ENCODE measurements at regions not wholly inside any gene's neighbourhood (a gene's known extent, or its start where the extent isn't known, plus 50 kb on each side); places are given as distances from the start of the nearest gene placed in this dataset.

- no peak for DNase-seq (ENCODE audit: low read depth)
- H3K4me3 ChIP-seq (ENCODE audit: control insufficient read depth, low read depth, low read length) = no peak overlapping the region
- TF ChIP-seq, protein P1, sequence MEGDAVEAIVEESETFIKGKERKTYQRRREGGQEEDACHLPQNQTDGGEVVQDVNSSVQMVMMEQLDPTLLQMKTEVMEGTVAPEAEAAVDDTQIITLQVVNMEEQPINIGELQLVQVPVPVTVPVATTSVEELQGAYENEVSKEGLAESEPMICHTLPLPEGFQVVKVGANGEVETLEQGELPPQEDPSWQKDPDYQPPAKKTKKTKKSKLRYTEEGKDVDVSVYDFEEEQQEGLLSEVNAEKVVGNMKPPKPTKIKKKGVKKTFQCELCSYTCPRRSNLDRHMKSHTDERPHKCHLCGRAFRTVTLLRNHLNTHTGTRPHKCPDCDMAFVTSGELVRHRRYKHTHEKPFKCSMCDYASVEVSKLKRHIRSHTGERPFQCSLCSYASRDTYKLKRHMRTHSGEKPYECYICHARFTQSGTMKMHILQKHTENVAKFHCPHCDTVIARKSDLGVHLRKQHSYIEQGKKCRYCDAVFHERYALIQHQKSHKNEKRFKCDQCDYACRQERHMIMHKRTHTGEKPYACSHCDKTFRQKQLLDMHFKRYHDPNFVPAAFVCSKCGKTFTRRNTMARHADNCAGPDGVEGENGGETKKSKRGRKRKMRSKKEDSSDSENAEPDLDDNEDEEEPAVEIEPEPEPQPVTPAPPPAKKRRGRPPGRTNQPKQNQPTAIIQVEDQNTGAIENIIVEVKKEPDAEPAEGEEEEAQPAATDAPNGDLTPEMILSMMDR (IDR thresholded peaks at IDR 0.05; ENCODE audit: control insufficient read depth, insufficient read depth, low read depth, low read length, missing control alignments) = no peak
These were observed 80.4 kb upstream of the SPATA13 start for GRCh38 chr13:24080134-24080533.

- DNase-seq (ENCODE audit: low read depth) = no peak
- TF ChIP-seq, protein P1 (IDR thresholded peaks at IDR 0.05; ENCODE audit: control insufficient read depth, insufficient read depth, low read depth, low read length, missing control alignments) = no peak
- H3K4me3 ChIP-seq (ENCODE audit: control insufficient read depth, low read depth, low read length) = no peak overlapping the region
These were observed 79.1 kb upstream of the SPATA13 start for GRCh38 chr13:24081387-24081786.

GRCh38 chr13:24083141-24083540, 77.4 kb upstream of the SPATA13 start:
- no peak overlapping the region for H3K4me3 ChIP-seq (ENCODE audit: control insufficient read depth, low read depth, low read length)
- TF ChIP-seq, protein P1 (IDR thresholded peaks at IDR 0.05; ENCODE audit: control insufficient read depth, insufficient read depth, low read depth, low read length, missing control alignments) = no peak
- no peak for DNase-seq (ENCODE audit: low read depth)

DNA sequence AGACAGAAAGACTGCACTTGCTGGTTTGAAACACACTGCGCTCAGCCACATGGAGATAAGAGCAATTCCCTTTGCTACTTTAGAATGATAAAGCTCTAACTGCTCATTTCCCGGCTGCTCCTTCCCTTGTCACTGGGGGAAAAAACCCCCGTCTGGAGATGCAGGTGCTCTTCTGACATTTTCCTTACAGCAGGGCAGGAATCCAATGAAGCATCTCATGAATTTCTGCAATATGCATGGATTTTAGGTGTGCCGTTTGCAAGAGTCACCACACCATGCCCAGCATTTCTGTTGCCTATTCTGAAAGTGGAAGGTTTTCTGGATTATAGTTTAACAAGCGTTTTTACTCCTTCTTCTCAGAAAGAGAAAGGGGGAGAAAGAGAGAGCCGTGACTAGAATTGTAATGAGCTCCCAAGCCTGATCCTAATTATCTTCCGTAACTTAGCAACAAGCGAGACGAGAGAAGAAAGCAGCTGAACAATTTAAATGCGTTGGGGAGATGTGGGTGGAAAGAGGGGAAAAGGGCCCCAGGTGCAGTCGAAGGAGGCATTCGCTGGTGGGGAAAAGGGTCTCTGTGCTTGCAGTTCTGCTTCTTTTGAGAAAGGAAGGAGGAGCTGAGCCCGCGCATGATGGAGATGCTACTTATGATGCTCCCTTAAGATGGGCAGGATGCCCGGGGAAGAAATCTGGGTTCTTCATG, 76.6 kb upstream of the SPATA13 start:
- no peak for DNase-seq (ENCODE audit: low read depth)
- H3K4me3 ChIP-seq (ENCODE audit: control insufficient read depth, low read depth, low read length) = no peak overlapping the region
- TF ChIP-seq, protein P1 (IDR thresholded peaks at IDR 0.05; ENCODE audit: control insufficient read depth, insufficient read depth, low read depth, low read length, missing control alignments) = no peak

DNA sequence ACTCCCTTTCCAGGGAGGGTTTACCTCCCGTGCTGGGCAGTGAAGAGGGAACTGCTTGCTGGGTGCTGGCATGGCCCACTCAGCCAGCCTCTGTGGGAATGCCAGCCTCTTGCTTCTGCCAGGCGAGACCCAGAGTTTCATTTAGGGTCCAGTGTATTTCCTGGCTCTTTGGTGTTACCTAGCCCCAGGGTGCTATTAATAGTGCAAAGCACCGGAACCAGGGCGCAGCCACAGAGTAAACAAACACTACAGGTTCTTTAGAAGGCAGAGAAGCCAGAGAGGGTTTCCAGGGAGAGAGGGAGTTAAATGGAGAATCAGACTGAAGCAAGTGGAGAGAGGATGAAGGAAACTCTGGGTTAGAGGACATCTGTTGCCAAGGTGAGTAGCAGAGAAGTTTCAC, 74.9 kb upstream of the SPATA13 start:
- no peak for DNase-seq (ENCODE audit: low read depth)
- no peak overlapping the region for H3K4me3 ChIP-seq (ENCODE audit: control insufficient read depth, low read depth, low read length)
- TF ChIP-seq, protein P1 (IDR thresholded peaks at IDR 0.05; ENCODE audit: control insufficient read depth, insufficient read depth, low read depth, low read length, missing control alignments) = no peak

GRCh38 chr13:24086642-24087041, 73.9 kb upstream of the SPATA13 start:
- no peak overlapping the region for H3K4me3 ChIP-seq (ENCODE audit: control insufficient read depth, low read depth, low read length)
- TF ChIP-seq, protein P1 (IDR thresholded peaks at IDR 0.05; ENCODE audit: control insufficient read depth, insufficient read depth, low read depth, low read length, missing control alignments) = no peak
- no peak for DNase-seq (ENCODE audit: low read depth)

All from AG09309 (cell line).